Neural progenitor cell (in vitro differentiated cells): ENCODE measurements at regions not wholly inside any gene's neighbourhood (a gene's known extent, or its start where the extent isn't known, plus 50 kb on each side); places are given as distances from the start of the nearest gene placed in this dataset.
"Not testable (repeated sequence)": the region's sequence is repeated elsewhere in the genome, so short reads cannot be mapped to it uniquely, and the experiment has no call there.

Source experiments
- DNase-seq: peaks from one replicate; pipeline ENCODE4 v3.0.0-alpha.2; 2016; ENCODE audit warnings: low spot score
- H2AFZ ChIP-seq: fragments of 200-600 bp; sonication (generic); replicated peaks from 2 replicates; pipeline ENCODE4 v1.6.1; 2016; ENCODE audit warnings: antibody characterized with exemption
- H3F3A ChIP-seq: fragments of 200-600 bp; sonication (generic); 2 replicates; pipeline ENCODE4 v1.6.1; 2016; ENCODE audit warnings: antibody characterized with exemption, low read depth
- H3K27ac ChIP-seq: fragments of 200-600 bp; sonication (generic); 2 replicates; pipeline ENCODE4 v1.5.1; 2016; ENCODE audit warnings: mild to moderate bottlenecking
- H3K27me3 ChIP-seq: fragments of 200-600 bp; sonication (generic); 2 replicates; pipeline ENCODE4 v1.6.1; 2016; ENCODE audit warnings: mild to moderate bottlenecking, moderate library complexity
- H3K36me3 ChIP-seq: fragments of 200-600 bp; sonication (generic); 2 replicates; pipeline ENCODE4 v1.5.1; 2016
- H3K4me1 ChIP-seq: fragments of 200-600 bp; sonication (generic); 2 replicates; pipeline ENCODE4 v1.6.1; 2016; ENCODE audit warnings: mixed run types
- H3K4me2 ChIP-seq: fragments of 200-600 bp; sonication (generic); 2 replicates; pipeline ENCODE4 v1.6.1; 2016
- H3K4me3 ChIP-seq: fragments of 200-600 bp; sonication (generic); 2 replicates; pipeline ENCODE4 v1.5.1; 2016
- H3K79me2 ChIP-seq: fragments of 200-600 bp; sonication (generic); 2 replicates; pipeline ENCODE4 v1.6.1; 2016; ENCODE audit warnings: low read depth
- H3K9ac ChIP-seq: fragments of 200-600 bp; sonication (generic); 2 replicates; pipeline ENCODE4 v1.6.1; 2016
- H3K9me3 ChIP-seq: fragments of 200-600 bp; sonication (generic); 2 replicates; pipeline ENCODE4 v1.5.1; 2016; ENCODE audit warnings: low read depth
- H4K20me1 ChIP-seq: fragments of 200-600 bp; sonication (generic); 2 replicates; pipeline ENCODE4 v1.6.1; 2016; ENCODE audit warnings: low read depth
- H3K27ac Mint-ChIP-seq: 3 replicates; pipeline ENCODE4 v1.8.0; 2021; ENCODE audit warnings: mixed read lengths
- H3K27me3 Mint-ChIP-seq: 2 replicates; pipeline ENCODE4 v1.8.0; 2022; ENCODE audit warnings: low read depth, mild to moderate bottlenecking, inconsistent platforms, moderate library complexity, mixed read lengths; ENCODE audit not compliant: insufficient read depth
- H3K36me3 Mint-ChIP-seq: 3 replicates; pipeline ENCODE4 v1.8.0; 2021; ENCODE audit warnings: mixed read lengths
- H3K4me1 Mint-ChIP-seq: 3 replicates; pipeline ENCODE4 v1.8.0; 2021; ENCODE audit warnings: mixed read lengths
- H3K4me3 Mint-ChIP-seq: 3 replicates; pipeline ENCODE4 v1.8.0; 2021; ENCODE audit warnings: mild to moderate bottlenecking, moderate library complexity, mixed read lengths
- H3K9me3 Mint-ChIP-seq: 3 replicates; pipeline ENCODE4 v1.8.0; 2020; ENCODE audit warnings: mixed read lengths
- CTCF ChIP-seq: fragments of 200-600 bp; sonication (generic); IDR thresholded peaks from 2 replicates; pipeline ENCODE4 v1.5.1; 2017; ENCODE audit warnings: antibody characterized with exemption, mild to moderate bottlenecking
- EZH2 ChIP-seq: fragments of 200-600 bp; sonication (generic); IDR thresholded peaks from 2 replicates; pipeline ENCODE4 v1.6.1; 2017; ENCODE audit warnings: antibody characterized with exemption, mild to moderate bottlenecking, moderate library complexity
- EZH2phosphoT487 ChIP-seq: fragments of 200-600 bp; sonication (generic); IDR thresholded peaks from 2 replicates; pipeline ENCODE4 v1.6.1; 2017; ENCODE audit warnings: antibody characterized with exemption

DNA sequence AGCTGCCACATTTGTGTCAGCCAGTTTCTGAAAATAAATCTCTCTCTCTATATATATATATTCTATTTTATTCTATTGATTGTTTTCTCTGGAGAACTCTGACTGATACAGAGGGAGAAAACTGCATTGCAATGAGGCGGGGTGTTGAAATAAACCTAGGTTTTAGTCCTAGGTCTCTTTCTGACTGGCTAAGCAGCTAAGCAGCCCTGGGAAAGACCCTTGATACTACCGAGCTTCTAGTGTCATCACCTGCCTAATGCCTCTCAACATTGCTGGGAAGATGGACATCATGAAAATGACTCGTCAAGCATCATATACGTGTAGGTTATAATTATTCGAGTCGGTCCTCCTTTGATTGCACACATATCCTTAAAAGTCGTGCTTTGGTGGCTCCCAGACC, 166.5 kb upstream of the IL12B start:
- no peaks in the 10 kb centered on the region for H3K27me3 Mint-ChIP-seq
- no peaks in the 10 kb centered on the region for H3K36me3 ChIP-seq

GRCh38 chr5:159497221-159497620, 166.9 kb upstream of the IL12B start:
- no peaks in the 10 kb centered on the region for H3K4me1 ChIP-seq
- H3K79me2 ChIP-seq: no peaks in the 10 kb centered on the region
- DNase-seq: no peak
- H3K27ac ChIP-seq: no peak overlapping the region
- Mint-ChIP-seq H3K27me3 (no peaks in the 10 kb centered on the region), H3K36me3 (no peaks in the 10 kb centered on the region), H3K9me3 (peaks cover 4% of the 10 kb centered on the region), H3K4me3 (no peak overlapping the region), H3K27ac (no peak overlapping the region), H3K4me1 (no peaks in the 10 kb centered on the region)
- no peaks in the 10 kb centered on the region for H3F3A ChIP-seq
- no peaks in the 10 kb centered on the region for H4K20me1 ChIP-seq
- no peaks in the 10 kb centered on the region for H3K36me3 ChIP-seq
- H3K4me2 ChIP-seq: no peak overlapping the region
- H3K9me3 ChIP-seq: no peaks in the 10 kb centered on the region
- H3K27me3 ChIP-seq: no peaks in the 10 kb centered on the region
- TF ChIP-seq EZH2: no peak
- no peak for TF ChIP-seq EZH2phosphoT487
- no peak for TF ChIP-seq CTCF
- no peak overlapping the region for H2AFZ ChIP-seq
- H3K4me3 ChIP-seq: no peak overlapping the region
- no peak overlapping the region for H3K9ac ChIP-seq

More for the DNA sequence above, 166.5 kb upstream of the IL12B start:
- Mint-ChIP-seq H3K9me3 (peaks cover 2% of the 10 kb centered on the region), H3K27ac (no peak overlapping the region), H3K4me1 (no peaks in the 10 kb centered on the region), H3K36me3 (no peaks in the 10 kb centered on the region), H3K4me3 (no peak overlapping the region)
- no peak overlapping the region for H2AFZ ChIP-seq
- no peaks in the 10 kb centered on the region for H3F3A ChIP-seq
- H3K27me3 ChIP-seq: no peaks in the 10 kb centered on the region
- H3K4me1 ChIP-seq: no peaks in the 10 kb centered on the region
- TF ChIP-seq CTCF: no peak
- TF ChIP-seq EZH2phosphoT487: no peak
- no peak for TF ChIP-seq EZH2
- no peak overlapping the region for H3K9ac ChIP-seq
- no peaks in the 10 kb centered on the region for H3K9me3 ChIP-seq
- no peak overlapping the region for H3K27ac ChIP-seq
- no peaks in the 10 kb centered on the region for H4K20me1 ChIP-seq
- no peak overlapping the region for H3K4me3 ChIP-seq
- H3K4me2 ChIP-seq: no peak overlapping the region
- no peak for DNase-seq
- no peaks in the 10 kb centered on the region for H3K79me2 ChIP-seq

DNA sequence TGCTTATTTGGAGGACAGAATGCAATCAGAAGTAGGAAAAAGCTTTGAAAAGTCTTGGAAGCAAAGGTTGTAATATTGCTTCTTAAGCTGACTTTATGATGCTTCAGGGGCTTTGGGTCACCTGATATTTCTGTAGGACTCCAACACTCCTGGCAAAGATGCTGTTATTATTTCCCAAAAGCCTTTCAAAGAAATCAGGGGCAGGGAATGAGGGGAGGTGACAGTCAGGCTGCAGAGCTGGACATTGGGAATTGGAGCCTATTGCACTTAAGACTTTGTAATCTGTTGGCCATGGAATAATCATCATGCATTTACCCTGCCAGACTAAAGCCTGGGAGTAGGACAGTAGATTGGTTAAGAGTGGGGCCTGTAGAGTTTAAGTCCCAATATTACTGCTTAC, 168.3 kb upstream of the IL12B start:
- no peak overlapping the region for H3K27ac ChIP-seq
- Mint-ChIP-seq H3K4me3 (no peak overlapping the region), H3K4me1 (no peaks in the 10 kb centered on the region), H3K9me3 (peaks cover 5% of the 10 kb centered on the region), H3K36me3 (no peaks in the 10 kb centered on the region), H3K27me3 (no peaks in the 10 kb centered on the region), H3K27ac (no peak overlapping the region)
- H2AFZ ChIP-seq: no peak overlapping the region
- H3F3A ChIP-seq: no peaks in the 10 kb centered on the region
- no peaks in the 10 kb centered on the region for H3K9me3 ChIP-seq
- H4K20me1 ChIP-seq: no peaks in the 10 kb centered on the region
- no peaks in the 10 kb centered on the region for H3K4me1 ChIP-seq
- H3K27me3 ChIP-seq: no peaks in the 10 kb centered on the region
- no peak for TF ChIP-seq EZH2phosphoT487
- TF ChIP-seq EZH2: no peak
- no peak for TF ChIP-seq CTCF
- no peak for DNase-seq
- no peak overlapping the region for H3K4me3 ChIP-seq
- no peaks in the 10 kb centered on the region for H3K36me3 ChIP-seq
- H3K4me2 ChIP-seq: no peak overlapping the region
- H3K79me2 ChIP-seq: no peaks in the 10 kb centered on the region
- H3K9ac ChIP-seq: no peak overlapping the region

DNA sequence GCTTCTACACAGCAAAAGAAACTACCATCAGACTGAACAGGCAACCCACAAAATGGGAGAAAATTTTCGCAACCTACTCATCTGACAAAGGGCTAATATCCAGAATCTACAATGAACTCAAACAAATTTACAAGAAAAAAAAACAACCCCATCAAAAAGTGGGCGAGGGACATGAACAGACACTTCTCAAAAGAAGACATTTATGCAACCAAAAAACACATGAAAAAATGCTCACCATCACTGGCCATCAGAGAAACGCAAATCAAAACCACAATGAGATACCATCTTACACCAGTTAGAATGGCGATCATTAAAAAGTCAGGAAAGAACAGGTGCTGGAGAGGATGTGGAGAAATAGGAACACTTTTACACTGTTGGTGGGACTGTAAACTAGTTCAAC, 171.8 kb upstream of the IL12B start:
- not testable (repeated sequence) for H3K4me1 Mint-ChIP-seq, H3K9me3 Mint-ChIP-seq, H3K4me1 ChIP-seq, H3K36me3 ChIP-seq, H3K27ac Mint-ChIP-seq, H3K27me3 Mint-ChIP-seq, H3K4me3 ChIP-seq, H3K79me2 ChIP-seq, H3K27me3 ChIP-seq, H2AFZ ChIP-seq, H4K20me1 ChIP-seq, H3K9me3 ChIP-seq, H3K9ac ChIP-seq, H3F3A ChIP-seq, H3K4me3 Mint-ChIP-seq, H3K4me2 ChIP-seq, H3K27ac ChIP-seq, DNase-seq, H3K36me3 Mint-ChIP-seq
